IMR-90 (cell line): ENCODE measurements at regions not wholly inside any gene's neighbourhood (a gene's known extent, or its start where the extent isn't known, plus 50 kb on each side); places are given as distances from the start of the nearest gene placed in this dataset.

Experiments
- ATAC-seq: fragments of 200-7000 bp; cut with Tn5 transposase; 2 replicates; pipeline ENCODE4 v1.9.1; 2020; ENCODE audit warnings: low read depth, mild to moderate bottlenecking, moderate library complexity
- BruUV-seq: library from RNA; stranded (reverse); fragments of 400-500 nt; replicated peaks from 2 replicates; lab custom pipeline; 2021; lab: Mats Ljungman, UMichigan
- CTCF ChIA-PET: fragments of 300-600 bp; formaldehyde crosslinking; extraction: SDS; loops from one replicate; lab custom pipeline; 2021; ENCODE audit warnings: antibody characterized with exemption; lab: Yijun Ruan, JAX
- POLR2A ChIA-PET: fragments of 300-600 bp; sonication (Branson Sonifier 250); formaldehyde crosslinking; loops from one replicate; lab custom pipeline; 2022; ENCODE audit warnings: antibody characterized with exemption; ENCODE audit not compliant: unreplicated experiment; lab: Charles Lee
- DNase-seq: peaks from one replicate; pipeline ENCODE4 v3.0.0; 2013
- H2AFZ ChIP-seq: replicated peaks from 2 replicates; pipeline ENCODE3; 2013; ENCODE audit warnings: low read length, mild to moderate bottlenecking; ENCODE audit not compliant: poor library complexity
- H2AK5ac ChIP-seq: 2 replicates; pipeline ENCODE4 v1.6.1; 2013; ENCODE audit warnings: low read depth, low read length, inconsistent platforms
- H2AK9ac ChIP-seq: replicated peaks from 2 replicates; pipeline ENCODE3; 2013; ENCODE audit warnings: mild to moderate bottlenecking, low read depth, low read length, moderate library complexity; ENCODE audit not compliant: poor library complexity
- H2BK120ac ChIP-seq: 2 replicates; pipeline ENCODE4 v1.6.1; 2013; ENCODE audit warnings: low read depth, low read length, inconsistent platforms
- H2BK15ac ChIP-seq: 3 replicates; pipeline ENCODE4 v1.6.1; 2013; ENCODE audit warnings: low read depth, low read length, inconsistent platforms
- H2BK20ac ChIP-seq: 2 replicates; pipeline ENCODE4 v1.6.1; 2013; ENCODE audit warnings: low read depth, mild to moderate bottlenecking, inconsistent platforms, low read length, moderate library complexity
- H2BK5ac ChIP-seq: 2 replicates; pipeline ENCODE4 v1.6.1; 2013; ENCODE audit warnings: mild to moderate bottlenecking, low read depth, low read length, inconsistent platforms; ENCODE audit not compliant: poor library complexity, severe bottlenecking
- H3K14ac ChIP-seq: replicated peaks from 2 replicates; pipeline ENCODE4 v1.6.1; 2013; ENCODE audit warnings: low read depth, low read length, inconsistent platforms
- H3K18ac ChIP-seq: 2 replicates; pipeline ENCODE4 v1.6.1; 2013; ENCODE audit warnings: low read depth, low read length, control low read depth
- H3K23ac ChIP-seq: 2 replicates; pipeline ENCODE4 v1.6.1; 2013; ENCODE audit warnings: low read depth, low read length, inconsistent platforms
- H3K27ac ChIP-seq: 2 replicates; pipeline ENCODE4 v1.5.1; 2013; ENCODE audit warnings: mild to moderate bottlenecking, control low read depth, low read length; ENCODE audit not compliant: insufficient read depth
- H3K27me3 ChIP-seq: 2 replicates; pipeline ENCODE4 v1.6.1; 2013; ENCODE audit warnings: low read length; ENCODE audit not compliant: control insufficient read depth, insufficient read depth
- H3K36me3 ChIP-seq: 2 replicates; pipeline ENCODE4 v1.6.1; 2013; ENCODE audit warnings: low read length, mixed read lengths; ENCODE audit not compliant: control insufficient read depth, insufficient read depth
- H3K4ac ChIP-seq: 2 replicates; pipeline ENCODE4 v1.6.1; 2013; ENCODE audit warnings: low read depth, low read length, inconsistent platforms
- H3K4me1 ChIP-seq: 2 replicates; pipeline ENCODE4 v1.6.1; 2013; ENCODE audit warnings: low read length, mixed read lengths; ENCODE audit not compliant: control insufficient read depth, insufficient read depth
- H3K4me2 ChIP-seq: 2 replicates; pipeline ENCODE4 v1.6.1; 2013; ENCODE audit warnings: low read depth, mild to moderate bottlenecking, control low read depth, low read length, moderate library complexity
- H3K4me3 ChIP-seq: 2 replicates; pipeline ENCODE4 v1.5.1; 2013; ENCODE audit warnings: low read depth, mild to moderate bottlenecking, control low read depth, low read length, moderate library complexity; ENCODE audit not compliant: insufficient read depth
- H3K56ac ChIP-seq: 2 replicates; pipeline ENCODE4 v1.6.1; 2013; ENCODE audit warnings: low read length, inconsistent platforms; ENCODE audit not compliant: insufficient read depth; ENCODE audit errors: extremely low read depth
- H3K79me1 ChIP-seq, 2 experiments: 2 replicates each; pipeline ENCODE4 v1.6.1; 2013; ENCODE audit warnings: low read length in 2 of 2, inconsistent platforms in 1 of 2, low read depth in 1 of 2
- H3K9ac ChIP-seq: 2 replicates; pipeline ENCODE4 v1.6.1; 2013; ENCODE audit warnings: low read depth, low read length, control low read depth
- H3K9me1 ChIP-seq: 2 replicates; pipeline ENCODE4 v1.6.1; 2013; ENCODE audit warnings: low read length, inconsistent platforms; ENCODE audit not compliant: insufficient read depth
- H3K9me3 ChIP-seq: 2 replicates; pipeline ENCODE4 v1.6.1; 2013; ENCODE audit warnings: low read length; ENCODE audit not compliant: control insufficient read depth, insufficient read depth
- H4K20me1 ChIP-seq: 2 replicates; pipeline ENCODE4 v1.6.1; 2013; ENCODE audit warnings: low read length, inconsistent platforms; ENCODE audit not compliant: insufficient read depth
- H4K5ac ChIP-seq: 2 replicates; pipeline ENCODE4 v1.6.1; 2013; ENCODE audit warnings: mild to moderate bottlenecking, low read depth, low read length, control low read depth
- H4K8ac ChIP-seq, 2 experiments: 2 replicates each; pipeline ENCODE4 v1.6.1; 2013; ENCODE audit warnings: low read depth in 2 of 2, low read length in 2 of 2, control low read depth in 1 of 2, inconsistent platforms in 1 of 2
- H4K91ac ChIP-seq: 2 replicates; pipeline ENCODE4 v1.6.1; 2013; ENCODE audit warnings: low read depth, low read length, inconsistent platforms; ENCODE audit not compliant: insufficient read depth
- BHLHE40 ChIP-seq: fragments of 150-350 bp; IDR thresholded peaks from 2 replicates; pipeline ENCODE4 v1.6.1; 2016; ENCODE audit warnings: mild to moderate bottlenecking, low read depth, low read length
- CEBPB ChIP-seq: IDR thresholded peaks from 2 replicates; pipeline ENCODE4 v1.6.1; 2012; ENCODE audit warnings: low read depth, low read length, improper control_type of control experiment
- CHD1 ChIP-seq: IDR thresholded peaks from 2 replicates; pipeline ENCODE4 v1.6.1; 2012; ENCODE audit warnings: low read depth, low read length, improper control_type of control experiment
- ELK1 ChIP-seq: fragments of 150-350 bp; IDR thresholded peaks from 2 replicates; pipeline ENCODE4 v1.6.1; 2016; ENCODE audit warnings: low read depth, mild to moderate bottlenecking, low read length, moderate library complexity, borderline replicate concordance
- MAFK ChIP-seq: IDR thresholded peaks from 2 replicates; pipeline ENCODE4 v1.6.1; 2012; ENCODE audit warnings: low read depth, low read length, improper control_type of control experiment
- MAZ ChIP-seq: IDR thresholded peaks from 2 replicates; pipeline ENCODE4 v1.6.1; 2012; ENCODE audit warnings: low read depth, mild to moderate bottlenecking, low read length, improper control_type of control experiment, moderate library complexity, borderline replicate concordance
- NFE2L2 ChIP-seq: fragments of 150-350 bp; IDR thresholded peaks from 2 replicates; pipeline ENCODE4 v1.6.1; 2016; ENCODE audit warnings: low read depth, mild to moderate bottlenecking, low read length
- POLR2A ChIP-seq: IDR thresholded peaks from 2 replicates; pipeline ENCODE4 v1.6.1; 2012; ENCODE audit warnings: mild to moderate bottlenecking, low read depth, low read length
- RAD21 ChIP-seq: IDR thresholded peaks from 2 replicates; pipeline ENCODE4 v1.6.1; 2012; ENCODE audit warnings: low read length, improper control_type of control experiment
- RCOR1 ChIP-seq: IDR thresholded peaks from 2 replicates; pipeline ENCODE4 v1.6.1; 2012; ENCODE audit warnings: mild to moderate bottlenecking, low read length, improper control_type of control experiment; ENCODE audit not compliant: insufficient replicate concordance
- RFX5 ChIP-seq: IDR thresholded peaks from 2 replicates; pipeline ENCODE4 v1.8.0; 2012; ENCODE audit warnings: low read depth, mild to moderate bottlenecking, low read length, moderate library complexity
- SMC3 ChIP-seq: fragments of 150-350 bp; IDR thresholded peaks from 2 replicates; pipeline ENCODE4 v1.6.1; 2016; ENCODE audit warnings: low read depth, mild to moderate bottlenecking, antibody characterized with exemption, low read length, moderate library complexity
- USF2 ChIP-seq: fragments of 150-350 bp; IDR thresholded peaks from 2 replicates; pipeline ENCODE4 v1.6.1; 2017; ENCODE audit warnings: mild to moderate bottlenecking, antibody characterized with exemption, low read length, low read depth
- WGBS, 2 experiments: methylation state at CpG; one replicate each; pipeline versions ENCODE4 v1.1.5 to v1.1.7; 2013; ENCODE audit warnings: missing lambda C conversion rate in 2 of 2; ENCODE audit not compliant: insufficient read length in 1 of 2; ENCODE audit errors: extremely low coverage in 2 of 2; 5-methylcytosine and 5-hydroxymethylcytosine counted together
- dilution Hi-C: fragments of 300-500 bp; cut with HindIII; formaldehyde crosslinking; loops from one replicate; pipeline ENCODE4 v1.14.3; 2018; ENCODE audit warnings: low sequenced_read_pairs; ENCODE audit not compliant: unreplicated experiment
- in situ Hi-C: fragments of 300-500 bp; cut with MboI; formaldehyde crosslinking; loops from 3 replicates; pipeline ENCODE4 v1.14.3; 2019; ENCODE audit warnings: low sequenced_read_pairs, inconsistent platforms, mixed read lengths
- intact Hi-C: fragments of 100-400 bp; cut with micrococcal nuclease; formaldehyde crosslinking; loops from 2 replicates; pipeline ENCODE4 v1.10.0; 2022
- TF ChIP-seq, protein P1 (sequence below): conservative IDR thresholded peaks from 2 replicates; pipeline ENCODE4 v1.5.1; 2012; ENCODE audit warnings: mild to moderate bottlenecking, low read depth, low read length, improper control_type of control experiment

GRCh38 chr2:122480501-122481243 lies 725.2 kb downstream of the TSN start:
- Histone ChIP-seq H2BK120ac (no peak overlapping the region), H3K23ac (no peak overlapping the region), H3K9me3 (0 out of 2 replicates have a peak, but pooled peaks cover 3% of the 10 kb centered on the region), H4K5ac (no peak overlapping the region), H3K9ac (no peak overlapping the region), H3K4me3 (no peak overlapping the region), H3K79me1 (no peaks in the 10 kb centered on the region), H3K4me1 (no peaks in the 10 kb centered on the region), H2AFZ (no peak overlapping the region), H4K91ac (no peak overlapping the region), H2BK15ac (no peak overlapping the region), H3K36me3 (no peaks in the 10 kb centered on the region), H3K14ac (no peak overlapping the region), H4K8ac (no peak overlapping the region), H2BK20ac (no peak overlapping the region), H3K4ac (no peak overlapping the region), H3K9me1 (no peaks in the 10 kb centered on the region), H3K18ac (no peak overlapping the region), H3K27me3 (no peaks in the 10 kb centered on the region), H4K20me1 (no peaks in the 10 kb centered on the region), H2AK9ac (no peak overlapping the region), H2AK5ac (no peak overlapping the region), H3K27ac (no peak overlapping the region), H2BK5ac (no peak overlapping the region), H3K4me2 (no peak overlapping the region), H3K56ac (no peak overlapping the region)
- BruUV-seq: no TSS peak
- CTCF ChIA-PET: no interaction called here
- no peak for TF ChIP-seq MAFK
- TF ChIP-seq MAZ: no peak
- no peak for TF ChIP-seq RFX5
- TF ChIP-seq USF2: no peak
- no peak for TF ChIP-seq NFE2L2
- TF ChIP-seq CEBPB: no peak
- TF ChIP-seq ELK1: no peak
- TF ChIP-seq POLR2A: no peak
- TF ChIP-seq BHLHE40: no peak
- TF ChIP-seq, protein P1, sequence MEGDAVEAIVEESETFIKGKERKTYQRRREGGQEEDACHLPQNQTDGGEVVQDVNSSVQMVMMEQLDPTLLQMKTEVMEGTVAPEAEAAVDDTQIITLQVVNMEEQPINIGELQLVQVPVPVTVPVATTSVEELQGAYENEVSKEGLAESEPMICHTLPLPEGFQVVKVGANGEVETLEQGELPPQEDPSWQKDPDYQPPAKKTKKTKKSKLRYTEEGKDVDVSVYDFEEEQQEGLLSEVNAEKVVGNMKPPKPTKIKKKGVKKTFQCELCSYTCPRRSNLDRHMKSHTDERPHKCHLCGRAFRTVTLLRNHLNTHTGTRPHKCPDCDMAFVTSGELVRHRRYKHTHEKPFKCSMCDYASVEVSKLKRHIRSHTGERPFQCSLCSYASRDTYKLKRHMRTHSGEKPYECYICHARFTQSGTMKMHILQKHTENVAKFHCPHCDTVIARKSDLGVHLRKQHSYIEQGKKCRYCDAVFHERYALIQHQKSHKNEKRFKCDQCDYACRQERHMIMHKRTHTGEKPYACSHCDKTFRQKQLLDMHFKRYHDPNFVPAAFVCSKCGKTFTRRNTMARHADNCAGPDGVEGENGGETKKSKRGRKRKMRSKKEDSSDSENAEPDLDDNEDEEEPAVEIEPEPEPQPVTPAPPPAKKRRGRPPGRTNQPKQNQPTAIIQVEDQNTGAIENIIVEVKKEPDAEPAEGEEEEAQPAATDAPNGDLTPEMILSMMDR: no peak
- no peak for TF ChIP-seq CHD1
- TF ChIP-seq SMC3: no peak
- no peak for TF ChIP-seq RCOR1
- no peak for TF ChIP-seq RAD21
- intact Hi-C loops (no loop called here), dilution Hi-C loops (no loop called here), in situ Hi-C loops (no loop called here)
- ATAC-seq (no peak), DNase-seq (no peak)
- POLR2A ChIA-PET: no interaction called here
- WGBS, 2 experiments: no CpG with 5 or more reads among the region's 6 CpGs
